ENCODE measurements at regions not wholly inside any gene's neighbourhood (a gene's known extent, or its start where the extent isn't known, plus 50 kb on each side); places are given as distances from the start of the nearest gene placed in this dataset.

GRCh38 chr3:88452228-88452627 lies 302.5 kb downstream of the C3orf38 start:
- TF ChIP-seq CTCF (conservative IDR thresholded peaks at IDR 0.05; ENCODE audit: low read length), result no peak
- DNase-seq (ENCODE audit: low read depth), result no peak
- H3K4me3 ChIP-seq (ENCODE audit: low read length), result no peak overlapping the region

GRCh38 chr3:88460369-88460768 lies 310.6 kb downstream of the C3orf38 start:
- H3K4me3 ChIP-seq (ENCODE audit: low read length), result no peak overlapping the region
- TF ChIP-seq CTCF (conservative IDR thresholded peaks at IDR 0.05; ENCODE audit: low read length), result no peak
- no peak for DNase-seq (ENCODE audit: low read depth)

- DNase-seq (ENCODE audit: low read depth), result no peak
- no peak overlapping the region for H3K4me3 ChIP-seq (ENCODE audit: low read length)
- no peak for TF ChIP-seq CTCF (conservative IDR thresholded peaks at IDR 0.05; ENCODE audit: low read length)
Measured at GRCh38 chr3:88462230-88462629, 312.5 kb downstream of the C3orf38 start.

GRCh38 chr3:88467191-88467590 lies 317.4 kb downstream of the C3orf38 start:
- H3K4me3 ChIP-seq (ENCODE audit: low read length), result no peak overlapping the region
- TF ChIP-seq CTCF (conservative IDR thresholded peaks at IDR 0.05; ENCODE audit: low read length), result no peak
- no peak for DNase-seq (ENCODE audit: low read depth)

- no peak overlapping the region for H3K4me3 ChIP-seq (ENCODE audit: low read length)
Measured at GRCh38 chr3:88469216-88469615, 319.5 kb downstream of the C3orf38 start.

GRCh38 chr3:88478460-88478859 lies 328.7 kb downstream of the C3orf38 start:
- DNase-seq (ENCODE audit: low read depth), result no peak
- TF ChIP-seq CTCF (conservative IDR thresholded peaks at IDR 0.05; ENCODE audit: low read length), result no peak
- no peak overlapping the region for H3K4me3 ChIP-seq (ENCODE audit: low read length)

More at GRCh38 chr3:88469216-88469615, 319.5 kb downstream of the C3orf38 start:
- TF ChIP-seq CTCF (conservative IDR thresholded peaks at IDR 0.05; ENCODE audit: low read length), result no peak
- DNase-seq (ENCODE audit: low read depth), result no peak

GRCh38 chr3:88480822-88481221 lies 331.1 kb downstream of the C3orf38 start:
- no peak for DNase-seq (ENCODE audit: low read depth)
- TF ChIP-seq CTCF (conservative IDR thresholded peaks at IDR 0.05; ENCODE audit: low read length), result no peak

More at GRCh38 chr3:88480822-88481221, 331.1 kb downstream of the C3orf38 start:
- H3K4me3 ChIP-seq (ENCODE audit: low read length), result no peak overlapping the region

All from AG10803 (cell line).